ENCODE measurements at regions not wholly inside any gene's neighbourhood (a gene's known extent, or its start where the extent isn't known, plus 50 kb on each side); places are given as distances from the start of the nearest gene placed in this dataset.

DNA sequence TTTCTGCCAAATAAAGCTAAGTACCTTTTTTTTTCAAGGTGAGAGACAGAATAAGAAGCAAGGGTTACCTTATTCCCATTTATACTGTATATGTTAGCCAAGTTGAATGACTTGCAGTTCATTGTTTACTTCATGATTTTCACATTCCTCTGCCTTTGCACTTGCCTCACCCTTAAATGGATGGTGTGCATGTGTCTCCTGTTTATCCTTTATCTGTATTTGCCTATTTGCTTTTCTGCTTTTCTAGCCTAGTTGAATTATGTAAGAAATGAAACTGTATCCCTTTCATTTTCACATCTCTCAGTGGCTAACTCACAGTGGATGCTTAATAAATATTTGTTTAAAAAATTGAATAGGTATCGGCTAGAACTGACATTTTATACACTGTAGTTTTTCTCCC, 200.8 kb upstream of the ST8SIA4 start:
- H2BK120ac ChIP-seq (ENCODE audit: low read depth, low read length), result no peak overlapping the region
- no peaks in the 10 kb centered on the region for H3K36me3 ChIP-seq (ENCODE audit: control insufficient read depth in 1 of 2, insufficient read depth in 2 of 2, low read depth in 1 of 2, low read length in 2 of 2)
- no peak overlapping the region for H3K4ac ChIP-seq (ENCODE audit: low read depth in 1 of 2, low read length in 2 of 2)
- no peaks in the 10 kb centered on the region for H3K27me3 ChIP-seq (ENCODE audit: control insufficient read depth in 1 of 2, insufficient read depth in 1 of 2, low read length in 2 of 2)
- no peak overlapping the region for H3K4me2 ChIP-seq (ENCODE audit: low read length, poor library complexity, severe bottlenecking)
- no peak for DNase-seq
- no peak overlapping the region for H2BK15ac ChIP-seq (ENCODE audit: low read depth, poor library complexity, severe bottlenecking)
- no peaks in the 10 kb centered on the region for H3K79me1 ChIP-seq (replicated peaks; ENCODE audit: low read length, poor library complexity, severe bottlenecking)
- H3K27ac ChIP-seq (ENCODE audit: low read length, poor library complexity, severe bottlenecking), result no peak overlapping the region
- no CpG with 5 or more reads among the region's 1 CpG for WGBS
- H3K4me1 ChIP-seq (ENCODE audit: control insufficient read depth, insufficient read depth, low read depth, low read length), result no peaks in the 10 kb centered on the region
- no peak overlapping the region for H2AK5ac ChIP-seq (ENCODE audit: low read length, severe bottlenecking)
- no peak overlapping the region for H2BK12ac ChIP-seq (ENCODE audit: low read length in 2 of 2)
- H3K23ac ChIP-seq (ENCODE audit: low read length in 2 of 2), result no peak overlapping the region
- H3K14ac ChIP-seq (ENCODE audit: low read length in 2 of 2), result no peak overlapping the region
- H3K9me3 ChIP-seq (ENCODE audit: control insufficient read depth, low read length), result no peaks in the 10 kb centered on the region
- H4K8ac ChIP-seq (ENCODE audit: low read length), result no peak overlapping the region
- H2BK5ac ChIP-seq (ENCODE audit: low read depth, low read length, poor library complexity, severe bottlenecking), result no peak overlapping the region
- H4K91ac ChIP-seq (ENCODE audit: low read length), result no peak overlapping the region
- no peak overlapping the region for H2AFZ ChIP-seq (ENCODE audit: low read depth, low read length)
- H3K18ac ChIP-seq (ENCODE audit: low read depth in 1 of 2, low read length in 2 of 2), result no peak overlapping the region
- no peak overlapping the region for H3K9ac ChIP-seq (ENCODE audit: low read length)
- H3K4me3 ChIP-seq (ENCODE audit: insufficient read depth in 1 of 2, low read depth in 1 of 2, low read length in 2 of 2), result no peak overlapping the region

DNA sequence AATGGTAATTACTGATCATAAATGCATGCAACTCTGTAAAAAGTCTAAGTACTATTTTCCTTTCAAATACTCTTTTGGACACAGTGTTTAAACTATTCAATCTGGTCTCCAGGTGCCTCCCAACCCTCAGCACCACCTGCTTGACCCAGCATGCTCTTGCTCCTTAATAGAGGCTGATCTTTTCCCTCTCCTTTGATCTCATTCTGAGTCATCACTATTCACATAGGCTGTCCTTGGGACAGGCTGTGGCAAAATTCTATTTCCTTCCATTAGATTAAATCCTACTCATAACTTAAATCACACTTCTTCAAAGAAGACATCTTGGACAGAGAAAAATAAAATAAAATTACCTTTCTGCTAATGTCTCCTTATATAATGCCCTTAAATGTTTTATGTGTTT, 199.4 kb upstream of the ST8SIA4 start:
- H2BK12ac ChIP-seq (ENCODE audit: low read length in 2 of 2), result no peak overlapping the region
- no peak overlapping the region for H2BK15ac ChIP-seq (ENCODE audit: low read depth, poor library complexity, severe bottlenecking)
- no peak overlapping the region for H4K91ac ChIP-seq (ENCODE audit: low read length)

GRCh38 chr5:101091902-101092301, 188.8 kb upstream of the ST8SIA4 start:
- Histone ChIP-seq H3K36me3 (ENCODE audit: control insufficient read depth in 1 of 2, insufficient read depth in 2 of 2, low read depth in 1 of 2, low read length in 2 of 2) (no peaks in the 10 kb centered on the region), H3K23ac (ENCODE audit: low read length in 2 of 2) (no peak overlapping the region), H3K27ac (ENCODE audit: low read length, poor library complexity, severe bottlenecking) (no peak overlapping the region), H3K4ac (ENCODE audit: low read depth in 1 of 2, low read length in 2 of 2) (no peak overlapping the region), H3K4me1 (ENCODE audit: control insufficient read depth, insufficient read depth, low read depth, low read length) (no peaks in the 10 kb centered on the region), H2AFZ (ENCODE audit: low read depth, low read length) (no peak overlapping the region), H3K14ac (ENCODE audit: low read length in 2 of 2) (no peak overlapping the region), H3K79me1 (replicated peaks; ENCODE audit: low read length, poor library complexity, severe bottlenecking) (no peaks in the 10 kb centered on the region), H2BK15ac (ENCODE audit: low read depth, poor library complexity, severe bottlenecking) (no peak overlapping the region), H3K9me3 (ENCODE audit: control insufficient read depth, low read length) (no peaks in the 10 kb centered on the region), H3K4me2 (ENCODE audit: low read length, poor library complexity, severe bottlenecking) (no peak overlapping the region), H3K9ac (ENCODE audit: low read length) (no peak overlapping the region), H2BK12ac (ENCODE audit: low read length in 2 of 2) (no peak overlapping the region), H2BK5ac (ENCODE audit: low read depth, low read length, poor library complexity, severe bottlenecking) (no peak overlapping the region), H3K27me3 (ENCODE audit: control insufficient read depth in 1 of 2, insufficient read depth in 1 of 2, low read length in 2 of 2) (no peaks in the 10 kb centered on the region), H4K8ac (ENCODE audit: low read length) (no peak overlapping the region), H2BK120ac (ENCODE audit: low read depth, low read length) (no peak overlapping the region), H3K4me3 (ENCODE audit: insufficient read depth in 1 of 2, low read depth in 1 of 2, low read length in 2 of 2) (no peak overlapping the region), H3K18ac (ENCODE audit: low read depth in 1 of 2, low read length in 2 of 2) (no peak overlapping the region), H2AK5ac (ENCODE audit: low read length, severe bottlenecking) (no peak overlapping the region), H4K91ac (ENCODE audit: low read length) (no peak overlapping the region)
- DNase-seq, result no peak
- 56% methylated on average over 1 of the region's 1 CpG for WGBS

More for the DNA sequence above, 199.4 kb upstream of the ST8SIA4 start:
- H2AK5ac ChIP-seq (ENCODE audit: low read length, severe bottlenecking), result no peak overlapping the region
- no peaks in the 10 kb centered on the region for H3K4me1 ChIP-seq (ENCODE audit: control insufficient read depth, insufficient read depth, low read depth, low read length)
- no peak overlapping the region for H2AFZ ChIP-seq (ENCODE audit: low read depth, low read length)
- H3K27me3 ChIP-seq (ENCODE audit: control insufficient read depth in 1 of 2, insufficient read depth in 1 of 2, low read length in 2 of 2), result no peaks in the 10 kb centered on the region
- no peak overlapping the region for H3K4me2 ChIP-seq (ENCODE audit: low read length, poor library complexity, severe bottlenecking)
- H3K9ac ChIP-seq (ENCODE audit: low read length), result no peak overlapping the region
- no peaks in the 10 kb centered on the region for H3K79me1 ChIP-seq (replicated peaks; ENCODE audit: low read length, poor library complexity, severe bottlenecking)
- H3K4ac ChIP-seq (ENCODE audit: low read depth in 1 of 2, low read length in 2 of 2), result no peak overlapping the region
- H2BK5ac ChIP-seq (ENCODE audit: low read depth, low read length, poor library complexity, severe bottlenecking), result no peak overlapping the region
- no peak overlapping the region for H3K27ac ChIP-seq (ENCODE audit: low read length, poor library complexity, severe bottlenecking)
- no peaks in the 10 kb centered on the region for H3K9me3 ChIP-seq (ENCODE audit: control insufficient read depth, low read length)
- no peak overlapping the region for H2BK120ac ChIP-seq (ENCODE audit: low read depth, low read length)
- H3K23ac ChIP-seq (ENCODE audit: low read length in 2 of 2), result no peak overlapping the region
- no peak for DNase-seq
- no peaks in the 10 kb centered on the region for H3K36me3 ChIP-seq (ENCODE audit: control insufficient read depth in 1 of 2, insufficient read depth in 2 of 2, low read depth in 1 of 2, low read length in 2 of 2)
- H3K18ac ChIP-seq (ENCODE audit: low read depth in 1 of 2, low read length in 2 of 2), result no peak overlapping the region
- H3K14ac ChIP-seq (ENCODE audit: low read length in 2 of 2), result no peak overlapping the region
- no peak overlapping the region for H4K8ac ChIP-seq (ENCODE audit: low read length)
- no peak overlapping the region for H3K4me3 ChIP-seq (ENCODE audit: insufficient read depth in 1 of 2, low read depth in 1 of 2, low read length in 2 of 2)

DNA sequence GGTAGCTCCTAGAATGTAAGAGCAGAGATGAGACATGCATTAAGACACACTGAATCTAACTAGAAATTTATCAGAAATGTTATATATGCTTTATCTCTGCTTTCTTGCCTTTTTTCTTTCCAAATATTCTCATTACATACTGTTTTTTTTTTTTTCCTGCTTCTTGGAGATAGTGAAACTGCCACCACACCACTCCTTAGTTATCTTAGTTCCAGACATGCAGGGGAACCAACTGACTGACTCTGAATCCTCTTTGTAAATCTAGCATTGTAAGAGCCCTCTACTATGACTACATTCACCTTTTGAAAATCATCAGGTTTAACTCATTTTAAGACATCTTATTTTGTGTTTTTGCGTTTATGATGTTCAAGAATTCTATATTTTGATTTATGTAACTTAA, 181.3 kb upstream of the ST8SIA4 start:
- Histone ChIP-seq H2BK12ac (ENCODE audit: low read length in 2 of 2) (no peak overlapping the region), H2BK15ac (ENCODE audit: low read depth, poor library complexity, severe bottlenecking) (no peak overlapping the region), H3K27ac (ENCODE audit: low read length, poor library complexity, severe bottlenecking) (no peak overlapping the region), H2AFZ (ENCODE audit: low read depth, low read length) (no peak overlapping the region), H4K8ac (ENCODE audit: low read length) (no peak overlapping the region), H3K79me1 (replicated peaks; ENCODE audit: low read length, poor library complexity, severe bottlenecking) (no peaks in the 10 kb centered on the region), H3K36me3 (ENCODE audit: control insufficient read depth in 1 of 2, insufficient read depth in 2 of 2, low read depth in 1 of 2, low read length in 2 of 2) (no peaks in the 10 kb centered on the region), H3K4ac (ENCODE audit: low read depth in 1 of 2, low read length in 2 of 2) (no peak overlapping the region), H4K91ac (ENCODE audit: low read length) (no peak overlapping the region), H2BK5ac (ENCODE audit: low read depth, low read length, poor library complexity, severe bottlenecking) (no peak overlapping the region), H3K23ac (ENCODE audit: low read length in 2 of 2) (no peak overlapping the region), H3K18ac (ENCODE audit: low read depth in 1 of 2, low read length in 2 of 2) (no peak overlapping the region), H3K4me1 (ENCODE audit: control insufficient read depth, insufficient read depth, low read depth, low read length) (no peaks in the 10 kb centered on the region), H3K4me3 (ENCODE audit: insufficient read depth in 1 of 2, low read depth in 1 of 2, low read length in 2 of 2) (no peak overlapping the region), H3K27me3 (ENCODE audit: control insufficient read depth in 1 of 2, insufficient read depth in 1 of 2, low read length in 2 of 2) (no peaks in the 10 kb centered on the region), H3K9ac (ENCODE audit: low read length) (no peak overlapping the region), H3K9me3 (ENCODE audit: control insufficient read depth, low read length) (no peaks in the 10 kb centered on the region), H2BK120ac (ENCODE audit: low read depth, low read length) (no peak overlapping the region), H3K4me2 (ENCODE audit: low read length, poor library complexity, severe bottlenecking) (no peak overlapping the region), H2AK5ac (ENCODE audit: low read length, severe bottlenecking) (no peak overlapping the region), H3K14ac (ENCODE audit: low read length in 2 of 2) (no peak overlapping the region)
- no CpG with 5 or more reads among the region's 1 CpG for WGBS
- no peak for DNase-seq

Data from mesenchymal stem cell (in vitro differentiated cells and primary cell).